ENCODE measurements at regions not wholly inside any gene's neighbourhood (a gene's known extent, or its start where the extent isn't known, plus 50 kb on each side); places are given as distances from the start of the nearest gene placed in this dataset.
A peak's percentile ranks its signal among the peaks of the same experiment; 100 is the strongest.

DNA sequence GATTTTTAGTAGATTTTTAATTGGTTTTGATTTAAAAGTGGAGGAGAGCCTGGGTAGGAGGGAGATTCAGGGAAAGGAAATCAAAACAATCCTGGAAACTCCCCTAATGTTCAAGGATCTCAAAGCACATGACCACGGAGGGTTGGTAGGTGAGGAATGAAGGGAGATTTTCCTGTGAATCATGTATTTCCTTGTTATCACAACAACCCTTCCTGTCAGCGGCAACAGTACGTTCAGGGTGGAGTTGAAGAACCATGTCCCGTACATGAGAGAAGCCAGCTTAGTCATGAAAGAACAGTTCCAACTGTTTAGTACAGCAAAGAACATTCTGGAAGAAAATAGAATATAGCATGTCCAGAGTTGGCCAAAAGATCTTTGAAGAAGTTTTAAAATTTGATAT is 79.4 kb upstream of the SCAF8 start:
- TF ChIP-seq GATA2 (IDR thresholded peaks at IDR 0.05; ENCODE audit: insufficient read depth, insufficient read length, low read depth, low read length) = peak; percentile 68
- TF ChIP-seq FOS (IDR thresholded peaks at IDR 0.05; ENCODE audit: borderline replicate concordance, insufficient read depth, low read length) = peak; percentile 89
- TF ChIP-seq, protein P1, sequence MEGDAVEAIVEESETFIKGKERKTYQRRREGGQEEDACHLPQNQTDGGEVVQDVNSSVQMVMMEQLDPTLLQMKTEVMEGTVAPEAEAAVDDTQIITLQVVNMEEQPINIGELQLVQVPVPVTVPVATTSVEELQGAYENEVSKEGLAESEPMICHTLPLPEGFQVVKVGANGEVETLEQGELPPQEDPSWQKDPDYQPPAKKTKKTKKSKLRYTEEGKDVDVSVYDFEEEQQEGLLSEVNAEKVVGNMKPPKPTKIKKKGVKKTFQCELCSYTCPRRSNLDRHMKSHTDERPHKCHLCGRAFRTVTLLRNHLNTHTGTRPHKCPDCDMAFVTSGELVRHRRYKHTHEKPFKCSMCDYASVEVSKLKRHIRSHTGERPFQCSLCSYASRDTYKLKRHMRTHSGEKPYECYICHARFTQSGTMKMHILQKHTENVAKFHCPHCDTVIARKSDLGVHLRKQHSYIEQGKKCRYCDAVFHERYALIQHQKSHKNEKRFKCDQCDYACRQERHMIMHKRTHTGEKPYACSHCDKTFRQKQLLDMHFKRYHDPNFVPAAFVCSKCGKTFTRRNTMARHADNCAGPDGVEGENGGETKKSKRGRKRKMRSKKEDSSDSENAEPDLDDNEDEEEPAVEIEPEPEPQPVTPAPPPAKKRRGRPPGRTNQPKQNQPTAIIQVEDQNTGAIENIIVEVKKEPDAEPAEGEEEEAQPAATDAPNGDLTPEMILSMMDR (IDR thresholded peaks at IDR 0.05; ENCODE audit: extremely low read depth in 1 of 2, insufficient read depth in 1 of 2, low read depth in 1 of 2, low read length in 2 of 2) = no peak
- peak; percentile 57 for TF ChIP-seq POLR2AphosphoS5 (IDR thresholded peaks at IDR 0.05; ENCODE audit: insufficient read depth, low read depth, low read length)
- TF ChIP-seq MYC (IDR thresholded peaks at IDR 0.05; ENCODE audit: low read depth, low read length) = no peak
- TF ChIP-seq JUN (IDR thresholded peaks at IDR 0.05; ENCODE audit: borderline replicate concordance, insufficient read depth, insufficient read length, low read depth) = peak; percentile 81
- Histone ChIP-seq H3K27ac (ENCODE audit: insufficient read depth, low read depth, low read length) (peak overlapping the region; percentile 92), H4K20me1 (replicated peaks; ENCODE audit: control insufficient read depth, extremely low read depth, insufficient read depth, low read length) (no peaks in the 10 kb centered on the region), H3K4me1 (ENCODE audit: control insufficient read depth, extremely low read depth, insufficient read depth, low read length) (peaks cover 29% of the 10 kb centered on the region), H3K9ac (replicated peaks; ENCODE audit: extremely low read depth, insufficient read depth, low read length) (peak overlapping the region; percentile 56), H3K27me3 (ENCODE audit: control insufficient read depth in 2 of 2, insufficient read depth in 2 of 2, low read length in 2 of 2) (no peaks in the 10 kb centered on the region), H3K9me3 (replicated peaks; ENCODE audit: control insufficient read depth, insufficient read depth, low read length) (no peaks in the 10 kb centered on the region), H3K4me3 (replicated peaks in 1 of 3; ENCODE audit: insufficient read depth in 1 of 3, low read depth in 1 of 3, low read length in 3 of 3) (no peak overlapping the region), H3K9me1 (replicated peaks; ENCODE audit: control insufficient read depth, extremely low read depth, insufficient read depth, low read length) (no peaks in the 10 kb centered on the region), H2AFZ (ENCODE audit: low read depth, low read length) (no peak overlapping the region), H3K79me2 (ENCODE audit: control insufficient read depth, insufficient read depth, low read length) (no peaks in the 10 kb centered on the region), H3K4me2 (ENCODE audit: insufficient read depth, low read length) (peak overlapping the region; percentile 44), H3K36me3 (ENCODE audit: control insufficient read depth in 2 of 2, extremely low read depth in 1 of 2, insufficient read depth in 2 of 2, low read length in 2 of 2) (no peaks in the 10 kb centered on the region)
- no TSS peak for BruUV-seq (replicated peaks)
- intact Hi-C loops (cut with micrococcal nuclease) = loop anchor here (1.0 to 5.0 kb wide), 3 partner anchors 8 to 362 kb away; no protein-coding TSS in a partner anchor
- FAIRE-seq (peak; percentile 96), DNase-seq (ENCODE audit: low read depth, low spot score) (peak; percentile 95)
- ChIA-PET CTCF (interaction anchor here (0.8 to 2.8 kb wide), 8 partner anchors 8 to 206 kb away, joined by 3 to 16 read pairs (median 4); no protein-coding TSS in a partner anchor), POLR2A (no interaction called here)
- dilution Hi-C loops (cut with MboI; ENCODE audit: extremely low pct_ligation_motif_present, low sequenced_read_pairs) = no loop called here

DNA sequence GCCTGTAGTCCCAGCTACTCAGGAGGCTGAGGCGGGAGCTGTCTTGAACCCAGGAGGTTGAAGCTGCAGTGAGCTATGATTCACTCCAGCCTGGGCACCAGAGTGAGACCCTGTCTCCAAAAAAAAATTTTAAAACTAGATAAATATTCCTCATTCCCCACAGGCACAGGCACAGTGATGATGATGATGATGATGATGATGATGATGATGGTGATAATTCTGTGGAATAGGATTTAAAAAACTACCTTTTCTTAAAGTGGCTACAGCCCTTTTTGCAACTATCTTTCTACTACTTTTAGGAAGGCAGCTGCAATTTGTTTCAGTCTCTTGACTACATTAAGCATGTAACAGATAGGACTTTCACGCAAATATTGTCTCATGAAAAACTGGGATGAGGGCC is 76.6 kb upstream of the SCAF8 start:
- CTCF ChIA-PET = no interaction called here
- FAIRE-seq (no peak), DNase-seq (ENCODE audit: low read depth, low spot score) (no peak)
- BruUV-seq (replicated peaks) = no TSS peak
- H4K20me1 ChIP-seq (replicated peaks; ENCODE audit: control insufficient read depth, extremely low read depth, insufficient read depth, low read length) = no peaks in the 10 kb centered on the region
- intact Hi-C loops (cut with micrococcal nuclease) = no loop called here
- no peak overlapping the region for H2AFZ ChIP-seq (ENCODE audit: low read depth, low read length)
- no peak overlapping the region for H3K4me2 ChIP-seq (ENCODE audit: insufficient read depth, low read length)
- TF ChIP-seq POLR2A (IDR thresholded peaks at IDR 0.05; ENCODE audit: low read depth, low read length) (no peak), EZH2 (IDR thresholded peaks at IDR 0.05; ENCODE audit: borderline replicate concordance, low read depth, low read length, severe bottlenecking) (no peak), MYC (IDR thresholded peaks at IDR 0.05; ENCODE audit: low read depth, low read length) (no peak), JUN (IDR thresholded peaks at IDR 0.05; ENCODE audit: borderline replicate concordance, insufficient read depth, insufficient read length, low read depth) (no peak)
- TF ChIP-seq, protein P2, sequence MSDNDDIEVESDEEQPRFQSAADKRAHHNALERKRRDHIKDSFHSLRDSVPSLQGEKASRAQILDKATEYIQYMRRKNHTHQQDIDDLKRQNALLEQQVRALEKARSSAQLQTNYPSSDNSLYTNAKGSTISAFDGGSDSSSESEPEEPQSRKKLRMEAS (IDR thresholded peaks at IDR 0.05; ENCODE audit: insufficient read depth, insufficient read length) = no peak
- TF ChIP-seq, protein P1 (IDR thresholded peaks at IDR 0.05; ENCODE audit: extremely low read depth in 1 of 2, insufficient read depth in 1 of 2, low read depth in 1 of 2, low read length in 2 of 2) = no peak
- H3K9ac ChIP-seq (replicated peaks; ENCODE audit: extremely low read depth, insufficient read depth, low read length) = no peak overlapping the region
- no peak overlapping the region for H3K27ac ChIP-seq (ENCODE audit: insufficient read depth, low read depth, low read length)
- H3K36me3 ChIP-seq (ENCODE audit: control insufficient read depth in 2 of 2, extremely low read depth in 1 of 2, insufficient read depth in 2 of 2, low read length in 2 of 2) = no peaks in the 10 kb centered on the region
- no peak overlapping the region for H3K4me3 ChIP-seq (replicated peaks in 1 of 3; ENCODE audit: insufficient read depth in 1 of 3, low read depth in 1 of 3, low read length in 3 of 3)
- H3K9me1 ChIP-seq (replicated peaks; ENCODE audit: control insufficient read depth, extremely low read depth, insufficient read depth, low read length) = no peaks in the 10 kb centered on the region
- dilution Hi-C loops (cut with MboI; ENCODE audit: extremely low pct_ligation_motif_present, low sequenced_read_pairs) = no loop called here
- H3K9me3 ChIP-seq (replicated peaks; ENCODE audit: control insufficient read depth, insufficient read depth, low read length) = no peaks in the 10 kb centered on the region
- H3K27me3 ChIP-seq (ENCODE audit: control insufficient read depth in 2 of 2, insufficient read depth in 2 of 2, low read length in 2 of 2) = no peaks in the 10 kb centered on the region
- H3K79me2 ChIP-seq (ENCODE audit: control insufficient read depth, insufficient read depth, low read length) = no peaks in the 10 kb centered on the region
- POLR2A ChIA-PET = no interaction called here
- peaks cover 19% of the 10 kb centered on the region for H3K4me1 ChIP-seq (ENCODE audit: control insufficient read depth, extremely low read depth, insufficient read depth, low read length)

Measured in endothelial cell of umbilical vein (primary cell).